HG03045 (cell line): ENCODE measurements at regions not wholly inside any gene's neighbourhood (a gene's known extent, or its start where the extent isn't known, plus 50 kb on each side); places are given as distances from the start of the nearest gene placed in this dataset.

Source experiments
- ATAC-seq: cut with Tn5 transposase; IDR thresholded peaks from one replicate; pipeline ENCODE4 v1.9.1; 2021; ENCODE audit warnings: mild to moderate bottlenecking, moderate library complexity; ENCODE audit not compliant: unreplicated experiment

- no peak for ATAC-seq
These were observed 50.4 kb upstream of the CIBAR2 start for GRCh38 chr16:85162478-85163277.

- ATAC-seq, result no peak
These were observed 51.2 kb upstream of the CIBAR2 start for GRCh38 chr16:85163278-85164112.

GRCh38 chr16:85164431-85164830, 52.2 kb upstream of the CIBAR2 start:
- ATAC-seq, result no peak

- no peak for ATAC-seq
These were observed 52.7 kb upstream of the CIBAR2 start for GRCh38 chr16:85164838-85165516.

- ATAC-seq, result no peak
These were observed 53.5 kb upstream of the CIBAR2 start for GRCh38 chr16:85165781-85166180.

- ATAC-seq, result no peak
These were observed 54.0 kb upstream of the CIBAR2 start for GRCh38 chr16:85166281-85166680.

- no peak for ATAC-seq
These were observed 54.7 kb upstream of the CIBAR2 start for GRCh38 chr16:85166699-85167588.

GRCh38 chr16:85167589-85168537, 55.6 kb upstream of the CIBAR2 start:
- ATAC-seq, result no peak

GRCh38 chr16:85168732-85169256, 56.5 kb upstream of the CIBAR2 start:
- ATAC-seq, result no peak

GRCh38 chr16:85169333-85170065, 57.2 kb upstream of the CIBAR2 start:
- ATAC-seq, result no peak

GRCh38 chr16:85170066-85170491, 57.8 kb upstream of the CIBAR2 start:
- no peak for ATAC-seq

- no peak for ATAC-seq
These were observed 58.3 kb upstream of the CIBAR2 start for GRCh38 chr16:85170590-85171003.

- no peak for ATAC-seq
These were observed 58.9 kb upstream of the CIBAR2 start for GRCh38 chr16:85171004-85171758.

- no peak for ATAC-seq
These were observed 59.6 kb upstream of the CIBAR2 start for GRCh38 chr16:85171759-85172454.

- no peak for ATAC-seq
These were observed 60.3 kb upstream of the CIBAR2 start for GRCh38 chr16:85172455-85173145.

- no peak for ATAC-seq
These were observed 61.1 kb upstream of the CIBAR2 start for GRCh38 chr16:85173146-85173980.
